Tibial artery (tissue), 4 donors: ENCODE measurements at regions not wholly inside any gene's neighbourhood (a gene's known extent, or its start where the extent isn't known, plus 50 kb on each side); places are given as distances from the start of the nearest gene placed in this dataset.

Experiments used
- DNase-seq, 2 donors: peaks; one replicate each; pipeline ENCODE4 v3.0.0-alpha.2; 2019
- H3K27ac ChIP-seq, 2 donors: fragments of 200-600 bp; sonication (generic) in 1 of 2; 1 replicate in 1 of 2; 2 replicates in 1 of 2; pipeline ENCODE4 v1.5.1; 2018 to 2019; ENCODE audit warnings: mild to moderate bottlenecking in 1 of 2
- H3K27me3 ChIP-seq, 2 donors: fragments of 200-600 bp; sonication (generic) in 1 of 2; one replicate each; pipeline versions ENCODE4 v1.5.1 to v1.6.0; 2016 to 2019
- H3K36me3 ChIP-seq, 3 donors: fragments of 200-600 bp; sonication (generic) in 2 of 3; one replicate each; pipeline ENCODE4 v1.5.1; 2016 to 2019; ENCODE audit warnings: mild to moderate bottlenecking in 2 of 3
- H3K4me1 ChIP-seq, 4 donors: fragments of 200-600 bp; sonication (generic) in 2 of 4; 1 replicate in 3 of 4; 2 replicates in 1 of 4; pipeline ENCODE4 v1.5.1; 2016 to 2019
- H3K4me3 ChIP-seq, 2 donors: fragments of 200-600 bp; sonication (generic) in 1 of 2; 1 replicate in 1 of 2; 2 replicates in 1 of 2; pipeline ENCODE4 v1.5.1; 2018 to 2019; ENCODE audit warnings: mild to moderate bottlenecking in 2 of 2
- H3K9me3 ChIP-seq, 3 donors: fragments of 200-600 bp; sonication (generic) in 1 of 3; one replicate each; pipeline ENCODE4 v1.5.1; 2016 to 2019
- CTCF ChIP-seq, 2 experiments: fragments of 200-600 bp in 1 of 2; fragments of 450-650 bp in 1 of 2; IDR thresholded peaks; one replicate each; pipeline ENCODE4 v1.5.1; 2017 to 2019; ENCODE audit warnings: antibody characterized with exemption in 2 of 2, mild to moderate bottlenecking in 1 of 2, moderate library complexity in 1 of 2
- intact Hi-C: fragments of 100-400 bp; cut with DNase I; formaldehyde crosslinking; loops from one replicate; pipeline ENCODE4 v1.15.0; 2023; ENCODE audit warnings: low total_unique reads

- peaks cover 0 to 62% (median 24%) of the 10 kb centered on the region in 4 donors for H3K4me1 ChIP-seq
- no peaks in the 10 kb centered on the region for H3K9me3 ChIP-seq
- no peaks in the 10 kb centered on the region for H3K36me3 ChIP-seq
- intact Hi-C loops: no loop called here
- no peak for DNase-seq
- TF ChIP-seq CTCF (IDR thresholded peaks at IDR 0.05): no peak
- H3K4me3 ChIP-seq: no peak overlapping the region
- H3K27ac ChIP-seq: peak overlapping the region in 1 of 2 donors; percentile 66
- no peaks in the 10 kb centered on the region for H3K27me3 ChIP-seq
Measured at GRCh38 chr6:44056392-44057237, 70.6 kb downstream of the MRPL14 start.

- no peak for DNase-seq
- Histone ChIP-seq H3K27ac (no peak overlapping the region), H3K36me3 (no peaks in the 10 kb centered on the region), H3K27me3 (no peaks in the 10 kb centered on the region), H3K4me3 (no peak overlapping the region), H3K9me3 (no peaks in the 10 kb centered on the region), H3K4me1 (peaks cover 0 to 65% (median 21%) of the 10 kb centered on the region in 4 donors)
- intact Hi-C loops: no loop called here
- no peak for TF ChIP-seq CTCF (IDR thresholded peaks at IDR 0.05)
Measured at GRCh38 chr6:44054721-44055559, 72.3 kb downstream of the MRPL14 start.

GRCh38 chr6:44053760-44054556 lies 73.3 kb downstream of the MRPL14 start:
- no peaks in the 10 kb centered on the region for H3K36me3 ChIP-seq
- intact Hi-C loops: no loop called here
- peaks cover 0 to 67% (median 16%) of the 10 kb centered on the region in 4 donors for H3K4me1 ChIP-seq
- no peak for TF ChIP-seq CTCF (IDR thresholded peaks at IDR 0.05)
- no peaks in the 10 kb centered on the region for H3K27me3 ChIP-seq
- no peaks in the 10 kb centered on the region for H3K9me3 ChIP-seq
- no peak overlapping the region for H3K27ac ChIP-seq
- DNase-seq: no peak
- no peak overlapping the region for H3K4me3 ChIP-seq

GRCh38 chr6:44053106-44053756 lies 74.0 kb downstream of the MRPL14 start:
- intact Hi-C loops: no loop called here
- Histone ChIP-seq H3K4me1 (peaks cover 0 to 65% (median 8%) of the 10 kb centered on the region in 4 donors), H3K36me3 (no peaks in the 10 kb centered on the region), H3K27ac (no peak overlapping the region), H3K27me3 (no peaks in the 10 kb centered on the region), H3K9me3 (no peaks in the 10 kb centered on the region), H3K4me3 (no peak overlapping the region)
- no peak for DNase-seq
- no peak for TF ChIP-seq CTCF (IDR thresholded peaks at IDR 0.05)
